ENCODE measurements at regions not wholly inside any gene's neighbourhood (a gene's known extent, or its start where the extent isn't known, plus 50 kb on each side); places are given as distances from the start of the nearest gene placed in this dataset.

DNA sequence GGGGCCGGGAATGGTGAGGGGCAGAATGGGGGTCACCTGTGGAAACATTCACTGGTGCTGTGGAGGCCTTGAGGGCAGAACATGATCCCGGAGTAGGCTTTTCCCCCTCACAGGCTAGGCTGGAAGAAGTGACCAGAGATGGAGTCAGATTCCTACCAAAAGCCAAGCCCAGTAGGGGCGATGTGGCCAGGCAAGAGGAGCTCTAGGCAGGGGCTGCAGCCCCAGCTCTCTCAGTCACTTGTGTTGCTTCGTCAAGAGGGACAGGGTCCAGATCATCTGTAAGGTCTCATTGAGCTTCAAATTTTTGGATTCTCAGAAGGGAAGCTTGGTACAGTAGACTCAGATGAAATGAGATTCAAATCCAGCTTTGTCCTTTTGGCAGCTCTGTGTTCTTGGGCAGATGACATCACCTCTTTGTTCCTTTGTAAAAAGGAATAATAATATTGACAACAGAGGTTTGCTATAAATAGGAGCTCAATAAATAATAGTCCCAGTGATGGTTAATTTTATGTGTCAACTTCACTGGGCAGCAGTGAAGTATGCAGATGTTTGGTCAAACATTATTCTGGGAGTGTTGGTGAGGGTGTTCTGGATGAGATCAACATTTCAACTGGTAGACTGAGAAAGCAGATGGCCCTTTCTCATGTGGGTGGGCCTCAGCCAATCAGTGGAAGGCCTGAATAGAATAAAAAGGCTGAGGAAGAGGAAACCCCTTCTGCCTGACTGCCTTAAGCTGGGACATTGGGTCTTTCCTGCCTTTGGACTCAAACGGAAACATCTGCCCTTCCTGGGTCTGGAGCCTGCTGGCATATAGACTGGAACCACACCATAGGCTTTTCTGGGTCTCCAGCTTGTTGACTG is 324.7 kb upstream of the USP24 start:
- TF ChIP-seq, protein P1, sequence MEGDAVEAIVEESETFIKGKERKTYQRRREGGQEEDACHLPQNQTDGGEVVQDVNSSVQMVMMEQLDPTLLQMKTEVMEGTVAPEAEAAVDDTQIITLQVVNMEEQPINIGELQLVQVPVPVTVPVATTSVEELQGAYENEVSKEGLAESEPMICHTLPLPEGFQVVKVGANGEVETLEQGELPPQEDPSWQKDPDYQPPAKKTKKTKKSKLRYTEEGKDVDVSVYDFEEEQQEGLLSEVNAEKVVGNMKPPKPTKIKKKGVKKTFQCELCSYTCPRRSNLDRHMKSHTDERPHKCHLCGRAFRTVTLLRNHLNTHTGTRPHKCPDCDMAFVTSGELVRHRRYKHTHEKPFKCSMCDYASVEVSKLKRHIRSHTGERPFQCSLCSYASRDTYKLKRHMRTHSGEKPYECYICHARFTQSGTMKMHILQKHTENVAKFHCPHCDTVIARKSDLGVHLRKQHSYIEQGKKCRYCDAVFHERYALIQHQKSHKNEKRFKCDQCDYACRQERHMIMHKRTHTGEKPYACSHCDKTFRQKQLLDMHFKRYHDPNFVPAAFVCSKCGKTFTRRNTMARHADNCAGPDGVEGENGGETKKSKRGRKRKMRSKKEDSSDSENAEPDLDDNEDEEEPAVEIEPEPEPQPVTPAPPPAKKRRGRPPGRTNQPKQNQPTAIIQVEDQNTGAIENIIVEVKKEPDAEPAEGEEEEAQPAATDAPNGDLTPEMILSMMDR (IDR thresholded peaks at IDR 0.05), result no peak
- TF ChIP-seq POLR2A (IDR thresholded peaks at IDR 0.05), result no peak

Measured in lower leg skin (tissue), 3 donors.